ENCODE measurements at regions not wholly inside any gene's neighbourhood (a gene's known extent, or its start where the extent isn't known, plus 50 kb on each side); places are given as distances from the start of the nearest gene placed in this dataset.

DNA sequence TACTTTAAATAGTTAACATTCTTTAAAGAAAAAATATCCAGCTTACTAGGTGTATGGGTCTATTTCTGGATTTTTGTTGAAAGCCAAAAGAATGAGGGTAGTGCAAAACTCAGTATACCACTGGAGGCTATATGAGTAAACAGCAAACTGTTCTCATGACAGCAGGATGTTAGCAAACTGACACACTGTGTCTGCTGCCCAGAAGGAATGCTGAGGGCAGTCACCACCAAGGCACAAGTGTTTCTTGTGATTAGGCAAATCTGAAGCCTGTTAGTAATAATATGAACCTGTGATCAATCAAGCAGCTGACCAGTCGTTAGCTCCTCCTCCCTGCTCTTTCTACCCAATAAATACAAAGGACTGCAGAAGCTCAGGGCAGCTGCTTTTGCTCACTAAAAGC is 50.5 kb upstream of the SULT1C3 start:
- Histone ChIP-seq H3K27me3 (no peaks in the 10 kb centered on the region), H3K9me3 (no peaks in the 10 kb centered on the region), H3K4me1 (no peaks in the 10 kb centered on the region), H3K36me3 (no peaks in the 10 kb centered on the region), H3K27ac (no peak overlapping the region), H3K4me3 (no peak overlapping the region)
- ATAC-seq (no peak), DNase-seq (no peak)
- intact Hi-C loops (cut with DNase I) = no loop called here
- TF ChIP-seq CTCF (IDR thresholded peaks at IDR 0.05) = no peak
